ENCODE measurements at regions not wholly inside any gene's neighbourhood (a gene's known extent, or its start where the extent isn't known, plus 50 kb on each side); places are given as distances from the start of the nearest gene placed in this dataset.

- FAIRE-seq (no peak), DNase-seq (ENCODE audit: low spot score in 2 of 2) (no peak)
Measured at GRCh38 chr6:21457647-21458046, 135.9 kb upstream of the SOX4 start.

- no peak for FAIRE-seq
- DNase-seq (ENCODE audit: low spot score in 2 of 2) = no peak
Measured at GRCh38 chr6:21459641-21460040, 133.9 kb upstream of the SOX4 start.

- no peak for DNase-seq (ENCODE audit: low spot score in 2 of 2)
- no peak for FAIRE-seq
Measured at GRCh38 chr6:21461844-21462518, 131.6 kb upstream of the SOX4 start.

- DNase-seq (ENCODE audit: low spot score in 2 of 2) (no peak), FAIRE-seq (no peak)
Measured at GRCh38 chr6:21462519-21462852, 131.1 kb upstream of the SOX4 start.

GRCh38 chr6:21467091-21467490 lies 126.5 kb upstream of the SOX4 start:
- DNase-seq (ENCODE audit: low spot score in 2 of 2) (no peak), FAIRE-seq (no peak)

GRCh38 chr6:21468461-21468860 lies 125.1 kb upstream of the SOX4 start:
- FAIRE-seq (no peak), DNase-seq (ENCODE audit: low spot score in 2 of 2) (no peak)

GRCh38 chr6:21469213-21469612 lies 124.3 kb upstream of the SOX4 start:
- FAIRE-seq (no peak), DNase-seq (ENCODE audit: low spot score in 2 of 2) (no peak)

GRCh38 chr6:21476112-21476511 lies 117.4 kb upstream of the SOX4 start:
- DNase-seq (ENCODE audit: low spot score in 2 of 2) = no peak

GRCh38 chr6:21478411-21478810 lies 115.1 kb upstream of the SOX4 start:
- FAIRE-seq (no peak), DNase-seq (ENCODE audit: low spot score in 2 of 2) (no peak)

More at GRCh38 chr6:21476112-21476511, 117.4 kb upstream of the SOX4 start:
- FAIRE-seq = no peak

- no peak for FAIRE-seq
- DNase-seq (ENCODE audit: low spot score in 2 of 2) = no peak
Measured at GRCh38 chr6:21478883-21479539, 114.5 kb upstream of the SOX4 start.

GRCh38 chr6:21486115-21486514 lies 107.4 kb upstream of the SOX4 start:
- DNase-seq (ENCODE audit: low spot score in 2 of 2) (no peak), FAIRE-seq (no peak)

- DNase-seq (ENCODE audit: low spot score in 2 of 2) (no peak), FAIRE-seq (no peak)
Measured at GRCh38 chr6:21489826-21490225, 103.7 kb upstream of the SOX4 start.

- DNase-seq (ENCODE audit: low spot score in 2 of 2) (no peak), FAIRE-seq (no peak)
Measured at GRCh38 chr6:21491955-21492354, 101.6 kb upstream of the SOX4 start.

GRCh38 chr6:21494505-21494904 lies 99.0 kb upstream of the SOX4 start:
- FAIRE-seq = no peak
- DNase-seq (ENCODE audit: low spot score in 2 of 2) = no peak

- DNase-seq (ENCODE audit: low spot score in 2 of 2) = no peak
Measured at GRCh38 chr6:21496196-21496595, 97.4 kb upstream of the SOX4 start.

GRCh38 chr6:21496706-21497105 lies 96.8 kb upstream of the SOX4 start:
- FAIRE-seq = no peak

More at GRCh38 chr6:21496196-21496595, 97.4 kb upstream of the SOX4 start:
- FAIRE-seq = no peak

GRCh38 chr6:21500314-21501020 lies 93.1 kb upstream of the SOX4 start:
- DNase-seq (ENCODE audit: low spot score in 2 of 2) (no peak), FAIRE-seq (no peak)

More at GRCh38 chr6:21496706-21497105, 96.8 kb upstream of the SOX4 start:
- DNase-seq (ENCODE audit: low spot score in 2 of 2) = no peak

GRCh38 chr6:21501021-21501354 lies 92.6 kb upstream of the SOX4 start:
- no peak for FAIRE-seq
- DNase-seq (ENCODE audit: low spot score in 2 of 2) = no peak

- DNase-seq (ENCODE audit: low spot score in 2 of 2) = no peak
- no peak for FAIRE-seq
Measured at GRCh38 chr6:21501815-21502214, 91.7 kb upstream of the SOX4 start.

- DNase-seq (ENCODE audit: low spot score in 2 of 2) (no peak), FAIRE-seq (no peak)
Measured at GRCh38 chr6:21502682-21503081, 90.9 kb upstream of the SOX4 start.

GRCh38 chr6:21504790-21505189 lies 88.8 kb upstream of the SOX4 start:
- FAIRE-seq (no peak), DNase-seq (ENCODE audit: low spot score in 2 of 2) (no peak)

GRCh38 chr6:21505574-21505990 lies 88.0 kb upstream of the SOX4 start:
- FAIRE-seq (no peak), DNase-seq (ENCODE audit: low spot score in 2 of 2) (no peak)
